HG02852 (cell line): ENCODE measurements at regions not wholly inside any gene's neighbourhood (a gene's known extent, or its start where the extent isn't known, plus 50 kb on each side); places are given as distances from the start of the nearest gene placed in this dataset.

Source experiments
- ATAC-seq: cut with Tn5 transposase; IDR thresholded peaks from one replicate; pipeline ENCODE4 v1.9.1; 2021; ENCODE audit warnings: mild to moderate bottlenecking, moderate library complexity; ENCODE audit not compliant: unreplicated experiment

GRCh38 chr10:128879030-128879429 lies 588.0 kb upstream of the MGMT start:
- ATAC-seq: no peak

GRCh38 chr10:128879441-128880140 lies 587.5 kb upstream of the MGMT start:
- no peak for ATAC-seq

- no peak for ATAC-seq
These were observed 586.8 kb upstream of the MGMT start for GRCh38 chr10:128880159-128880725.

- no peak for ATAC-seq
These were observed 586.0 kb upstream of the MGMT start for GRCh38 chr10:128881086-128881485.

- ATAC-seq: no peak
These were observed 583.6 kb upstream of the MGMT start for GRCh38 chr10:128883231-128884032.

- no peak for ATAC-seq
These were observed 583.0 kb upstream of the MGMT start for GRCh38 chr10:128884033-128884425.

GRCh38 chr10:128884496-128885072 lies 582.5 kb upstream of the MGMT start:
- ATAC-seq: no peak

GRCh38 chr10:128885573-128886555 lies 581.2 kb upstream of the MGMT start:
- no peak for ATAC-seq

GRCh38 chr10:128887856-128888255 lies 579.2 kb upstream of the MGMT start:
- ATAC-seq: no peak

- no peak for ATAC-seq
These were observed 575.0 kb upstream of the MGMT start for GRCh38 chr10:128892005-128892404.

GRCh38 chr10:128894641-128895040 lies 572.4 kb upstream of the MGMT start:
- ATAC-seq: no peak

- no peak for ATAC-seq
These were observed 571.6 kb upstream of the MGMT start for GRCh38 chr10:128895473-128895872.

GRCh38 chr10:128896116-128896795 lies 570.8 kb upstream of the MGMT start:
- ATAC-seq: no peak

GRCh38 chr10:128896963-128897362 lies 570.1 kb upstream of the MGMT start:
- no peak for ATAC-seq

GRCh38 chr10:128897401-128898129 lies 569.5 kb upstream of the MGMT start:
- no peak for ATAC-seq

GRCh38 chr10:128898133-128898915 lies 568.7 kb upstream of the MGMT start:
- ATAC-seq: no peak

GRCh38 chr10:128898916-128899195 lies 568.2 kb upstream of the MGMT start:
- ATAC-seq: no peak

- ATAC-seq: no peak
These were observed 566.6 kb upstream of the MGMT start for GRCh38 chr10:128900456-128900855.

- ATAC-seq: no peak
These were observed 565.8 kb upstream of the MGMT start for GRCh38 chr10:128901236-128901635.
